Fibroblast of pulmonary artery (primary cell): ENCODE measurements at regions not wholly inside any gene's neighbourhood (a gene's known extent, or its start where the extent isn't known, plus 50 kb on each side); places are given as distances from the start of the nearest gene placed in this dataset.

Source experiments
- DNase-seq: peaks from one replicate; pipeline ENCODE4 v3.0.0-alpha.2; 2010; ENCODE audit warnings: low read depth
- H3K4me3 ChIP-seq: replicated peaks from 2 replicates; pipeline ENCODE4 v1.5.1; 2011; ENCODE audit warnings: low read depth, mild to moderate bottlenecking, control low read depth, low read length, moderate library complexity
- TF ChIP-seq, protein P1 (sequence below): IDR thresholded peaks from 2 replicates; pipeline ENCODE4 v1.5.1; 2011; ENCODE audit warnings: mild to moderate bottlenecking, control low read depth, low read length, inconsistent platforms; ENCODE audit errors: missing control alignments

- TF ChIP-seq, protein P1, sequence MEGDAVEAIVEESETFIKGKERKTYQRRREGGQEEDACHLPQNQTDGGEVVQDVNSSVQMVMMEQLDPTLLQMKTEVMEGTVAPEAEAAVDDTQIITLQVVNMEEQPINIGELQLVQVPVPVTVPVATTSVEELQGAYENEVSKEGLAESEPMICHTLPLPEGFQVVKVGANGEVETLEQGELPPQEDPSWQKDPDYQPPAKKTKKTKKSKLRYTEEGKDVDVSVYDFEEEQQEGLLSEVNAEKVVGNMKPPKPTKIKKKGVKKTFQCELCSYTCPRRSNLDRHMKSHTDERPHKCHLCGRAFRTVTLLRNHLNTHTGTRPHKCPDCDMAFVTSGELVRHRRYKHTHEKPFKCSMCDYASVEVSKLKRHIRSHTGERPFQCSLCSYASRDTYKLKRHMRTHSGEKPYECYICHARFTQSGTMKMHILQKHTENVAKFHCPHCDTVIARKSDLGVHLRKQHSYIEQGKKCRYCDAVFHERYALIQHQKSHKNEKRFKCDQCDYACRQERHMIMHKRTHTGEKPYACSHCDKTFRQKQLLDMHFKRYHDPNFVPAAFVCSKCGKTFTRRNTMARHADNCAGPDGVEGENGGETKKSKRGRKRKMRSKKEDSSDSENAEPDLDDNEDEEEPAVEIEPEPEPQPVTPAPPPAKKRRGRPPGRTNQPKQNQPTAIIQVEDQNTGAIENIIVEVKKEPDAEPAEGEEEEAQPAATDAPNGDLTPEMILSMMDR = no peak
- no peak overlapping the region for H3K4me3 ChIP-seq
- DNase-seq = no peak
Observed at GRCh38 chr12:82176026-82176425, 182.2 kb downstream of the CCDC59 start.

GRCh38 chr12:82174936-82175335 lies 183.3 kb downstream of the CCDC59 start:
- TF ChIP-seq, protein P1 = no peak
- no peak overlapping the region for H3K4me3 ChIP-seq
- no peak for DNase-seq

DNA sequence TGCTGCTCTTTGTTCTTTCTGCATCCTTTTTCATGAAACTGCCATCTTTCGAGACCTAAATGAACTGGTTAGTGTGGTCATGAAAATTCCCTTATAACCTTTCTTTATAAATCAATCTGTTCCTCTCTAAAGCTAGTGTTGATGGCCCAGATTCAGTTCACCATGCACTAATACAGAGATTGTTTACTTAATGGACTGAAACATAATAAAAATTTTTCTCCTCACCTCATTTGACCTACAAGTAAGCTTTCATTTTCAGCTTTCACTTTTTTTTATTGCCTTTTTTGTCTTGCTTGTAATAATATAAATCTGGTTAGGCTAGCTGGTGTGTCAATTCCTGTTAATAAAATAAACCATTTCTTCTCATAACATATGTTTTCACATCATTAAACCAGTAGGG lies 183.8 kb downstream of the CCDC59 start:
- TF ChIP-seq, protein P1 = no peak
- no peak overlapping the region for H3K4me3 ChIP-seq
- DNase-seq = no peak

GRCh38 chr12:82149045-82149444 lies 209.1 kb downstream of the CCDC59 start:
- TF ChIP-seq, protein P1 = no peak
- no peak overlapping the region for H3K4me3 ChIP-seq
- DNase-seq = no peak

DNA sequence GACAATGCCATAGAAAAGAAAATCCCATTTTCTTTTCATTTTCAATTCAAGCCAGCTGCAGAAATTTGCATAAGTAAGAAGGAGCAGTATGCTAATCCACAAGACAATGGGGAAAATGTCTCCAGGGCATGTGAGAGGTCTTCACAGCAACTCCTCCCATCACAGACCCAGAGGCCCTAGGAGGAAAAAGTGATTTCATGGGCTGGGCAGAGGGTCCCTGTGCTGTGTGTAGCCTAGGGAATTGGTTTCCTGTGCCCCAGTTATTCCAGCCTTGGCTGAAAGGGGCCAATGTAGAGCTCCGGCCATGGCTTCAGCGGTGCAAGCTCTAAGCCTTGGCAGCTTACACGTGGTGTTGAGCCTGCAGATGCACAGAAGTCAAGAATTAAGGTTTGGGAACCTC lies 211.4 kb downstream of the CCDC59 start:
- TF ChIP-seq, protein P1 = no peak
- no peak for DNase-seq
- H3K4me3 ChIP-seq = no peak overlapping the region

DNA sequence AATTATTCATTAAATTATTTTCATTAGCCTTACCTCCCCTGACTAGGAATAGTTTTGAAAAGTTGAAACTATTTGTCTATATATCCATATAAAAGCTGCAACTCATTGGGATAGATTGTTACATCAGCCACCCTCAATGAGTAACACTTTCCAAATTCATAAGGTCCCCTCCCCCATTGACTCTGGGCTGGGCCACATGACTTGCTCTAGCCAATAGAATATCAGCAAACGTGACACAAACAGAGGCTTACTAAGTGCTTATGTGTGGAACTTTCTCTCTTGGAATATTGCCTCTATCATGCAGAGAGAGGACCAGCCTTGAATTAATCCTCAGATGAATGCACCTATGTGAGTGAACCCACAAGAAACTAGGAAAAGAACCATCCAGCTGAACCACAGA lies 213.7 kb downstream of the CCDC59 start:
- TF ChIP-seq, protein P1 = no peak
- H3K4me3 ChIP-seq = no peak overlapping the region
- DNase-seq = no peak

DNA sequence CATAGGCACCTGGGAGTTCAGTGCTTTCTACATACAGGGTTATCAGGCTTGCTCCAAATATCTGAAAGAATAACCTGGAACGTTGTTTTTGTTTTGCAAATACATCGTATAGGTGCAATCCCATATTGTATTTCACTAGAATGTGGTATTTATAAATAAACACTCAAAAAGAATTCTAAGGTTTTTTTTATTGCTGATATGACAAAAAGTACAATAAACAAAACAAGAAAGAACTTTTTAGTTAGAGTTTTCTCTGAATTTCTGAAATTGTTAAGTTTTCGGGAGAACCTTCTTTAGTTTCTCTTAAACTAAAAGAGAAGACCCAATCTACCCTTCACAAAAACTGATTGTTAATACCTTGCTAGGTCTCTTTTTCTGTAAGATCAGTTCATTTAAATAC lies 225.8 kb downstream of the CCDC59 start:
- no peak for DNase-seq
- H3K4me3 ChIP-seq = no peak overlapping the region
- TF ChIP-seq, protein P1 = no peak
